HL-60 (cell line): ENCODE measurements at regions not wholly inside any gene's neighbourhood (a gene's known extent, or its start where the extent isn't known, plus 50 kb on each side); places are given as distances from the start of the nearest gene placed in this dataset.

Experiments
- DNase-seq, 2 experiments: peaks; one replicate each; pipeline ENCODE4 v3.0.0-alpha.2; 2010 to 2020; ENCODE audit warnings: low read depth in 1 of 2, low spot score in 1 of 2
- H3K27ac ChIP-seq: fragments of 250-450 bp; sonication (Bioruptor Pico); replicated peaks from 2 replicates; pipeline ENCODE4 v1.5.1; 2020; ENCODE audit warnings: mild to moderate bottlenecking, moderate library complexity
- H3K27me3 ChIP-seq: fragments of 250-450 bp; sonication (Bioruptor Pico); 2 replicates; pipeline ENCODE4 v1.5.1; 2021; ENCODE audit warnings: mild to moderate bottlenecking, moderate library complexity; ENCODE audit not compliant: insufficient read depth, poor library complexity, severe bottlenecking
- H3K4me3 ChIP-seq: replicated peaks from 2 replicates; pipeline ENCODE4 v1.5.1; 2011; ENCODE audit warnings: mild to moderate bottlenecking, control low read depth, low read length; ENCODE audit not compliant: insufficient read depth
- CTCF ChIP-seq: IDR thresholded peaks from one replicate; pipeline ENCODE4 v1.5.1; 2011; ENCODE audit warnings: low read length, control low read depth, inconsistent platforms; ENCODE audit not compliant: insufficient read depth
- GABPA ChIP-seq: IDR thresholded peaks from 2 replicates; pipeline ENCODE4 v1.6.1; 2012; ENCODE audit warnings: low read depth
- POLR2AphosphoS5 ChIP-seq: IDR thresholded peaks from 2 replicates; pipeline ENCODE4 v1.6.1; 2012; ENCODE audit warnings: low read depth
- REST ChIP-seq: IDR thresholded peaks from 2 replicates; pipeline ENCODE4 v1.6.1; 2012; ENCODE audit warnings: low read depth; ENCODE audit not compliant: insufficient replicate concordance
- SPI1 ChIP-seq: IDR thresholded peaks from 2 replicates; pipeline ENCODE4 v1.6.1; 2012; ENCODE audit warnings: low read depth, mild to moderate bottlenecking, borderline replicate concordance

- H3K4me3 ChIP-seq: no peak overlapping the region
- no peaks in the 10 kb centered on the region for H3K27me3 ChIP-seq
- no peak overlapping the region for H3K27ac ChIP-seq
- no peak for DNase-seq
- TF ChIP-seq GABPA: no peak
- TF ChIP-seq SPI1: no peak
- no peak for TF ChIP-seq REST
- no peak for TF ChIP-seq CTCF
- no peak for TF ChIP-seq POLR2AphosphoS5
Measured at GRCh38 chr9:115764645-115765044, 388.9 kb upstream of the PAPPA start.

GRCh38 chr9:115765060-115765459, 388.5 kb upstream of the PAPPA start:
- TF ChIP-seq CTCF (no peak), POLR2AphosphoS5 (no peak), GABPA (no peak), SPI1 (no peak), REST (no peak)
- no peaks in the 10 kb centered on the region for H3K27me3 ChIP-seq
- H3K4me3 ChIP-seq: no peak overlapping the region
- DNase-seq: no peak
- H3K27ac ChIP-seq: no peak overlapping the region

GRCh38 chr9:115766370-115766955, 387.1 kb upstream of the PAPPA start:
- no peak for TF ChIP-seq GABPA
- TF ChIP-seq SPI1: no peak
- no peak for TF ChIP-seq POLR2AphosphoS5
- TF ChIP-seq CTCF: no peak
- no peak for TF ChIP-seq REST

More at GRCh38 chr9:115766370-115766955, 387.1 kb upstream of the PAPPA start:
- no peak overlapping the region for H3K27ac ChIP-seq
- H3K27me3 ChIP-seq: no peaks in the 10 kb centered on the region
- no peak overlapping the region for H3K4me3 ChIP-seq
- no peak for DNase-seq
